TTC549 (cell line): ENCODE measurements at regions not wholly inside any gene's neighbourhood (a gene's known extent, or its start where the extent isn't known, plus 50 kb on each side); places are given as distances from the start of the nearest gene placed in this dataset.

Experiments used
- FAIRE-seq: peaks from 2 replicates; lab custom pipeline; 2012; peaks lifted over from hg19 to GRCh38; lab: Jason Lieb, UNC

- no peak for FAIRE-seq
Observed at GRCh38 chr2:7899923-7900322, 781.9 kb upstream of the ID2 start.

GRCh38 chr2:7900593-7900992 lies 781.3 kb upstream of the ID2 start:
- no peak for FAIRE-seq

DNA sequence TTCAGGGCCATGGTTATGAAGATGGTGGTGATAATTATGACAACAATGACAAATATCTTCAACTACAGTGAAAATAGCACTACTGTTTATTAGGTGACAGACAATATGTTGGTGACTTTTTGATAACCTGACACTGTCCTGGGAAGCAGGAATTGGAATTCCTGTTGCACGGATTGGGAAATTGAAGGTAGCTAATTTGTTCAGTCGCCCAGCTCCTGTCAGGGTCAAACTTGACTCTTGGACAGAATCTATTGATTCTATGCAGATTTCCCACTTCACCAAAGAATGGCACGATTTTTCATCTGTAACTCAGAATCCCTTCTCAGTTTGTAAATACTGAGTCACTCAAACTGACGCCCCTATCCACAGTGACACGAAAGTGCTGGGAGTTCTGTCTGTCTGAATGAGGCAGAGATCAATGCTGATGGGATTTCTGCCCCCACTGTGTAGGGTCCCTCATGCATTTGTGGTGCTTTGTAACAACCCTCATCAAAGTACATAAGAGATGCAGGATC lies 779.5 kb upstream of the ID2 start:
- no peak for FAIRE-seq

- FAIRE-seq = no peak
Observed at GRCh38 chr2:7904319-7904718, 777.5 kb upstream of the ID2 start.

- FAIRE-seq = no peak
Observed at GRCh38 chr2:7905756-7906155, 776.1 kb upstream of the ID2 start.

DNA sequence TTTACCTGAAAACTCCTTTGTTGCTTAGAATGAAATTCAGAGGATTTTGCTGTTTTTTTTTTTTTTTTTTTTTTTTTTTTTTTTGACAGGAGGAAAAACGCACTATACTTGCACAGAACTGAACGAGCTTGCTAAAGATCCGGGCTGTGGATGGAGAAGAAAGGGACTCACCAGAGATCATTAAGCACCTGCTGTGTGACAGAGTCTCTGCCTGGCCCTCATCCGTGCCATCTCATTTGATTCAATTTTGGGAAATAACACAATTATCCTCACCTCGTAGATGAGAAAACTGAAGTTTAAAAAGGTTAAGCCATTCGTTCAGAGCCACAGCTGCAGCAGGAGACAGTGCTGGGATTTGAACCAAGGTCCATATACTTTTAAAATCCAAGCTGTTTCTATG lies 775.4 kb upstream of the ID2 start:
- no peak for FAIRE-seq

DNA sequence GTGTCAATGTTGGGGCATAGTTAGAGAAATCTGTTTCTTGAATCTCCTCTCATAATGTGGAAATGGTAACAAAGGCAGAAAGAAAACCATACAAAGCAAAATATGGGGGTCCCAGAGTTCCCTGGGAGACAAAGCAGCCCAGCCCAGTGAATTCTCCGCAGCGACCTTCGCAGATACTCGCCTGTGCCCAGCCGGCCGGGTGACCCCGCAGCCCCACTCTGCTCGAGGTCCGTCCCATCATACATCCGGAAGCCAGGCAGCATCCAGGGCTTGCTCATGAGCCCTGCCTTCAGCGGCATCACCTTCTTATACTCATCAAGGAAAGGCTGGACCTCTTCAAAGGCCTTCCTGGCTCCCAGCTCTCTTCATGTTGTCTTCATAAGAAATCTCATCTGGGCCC lies 774.8 kb upstream of the ID2 start:
- no peak for FAIRE-seq

GRCh38 chr2:7910752-7911151 lies 771.1 kb upstream of the ID2 start:
- FAIRE-seq = no peak

DNA sequence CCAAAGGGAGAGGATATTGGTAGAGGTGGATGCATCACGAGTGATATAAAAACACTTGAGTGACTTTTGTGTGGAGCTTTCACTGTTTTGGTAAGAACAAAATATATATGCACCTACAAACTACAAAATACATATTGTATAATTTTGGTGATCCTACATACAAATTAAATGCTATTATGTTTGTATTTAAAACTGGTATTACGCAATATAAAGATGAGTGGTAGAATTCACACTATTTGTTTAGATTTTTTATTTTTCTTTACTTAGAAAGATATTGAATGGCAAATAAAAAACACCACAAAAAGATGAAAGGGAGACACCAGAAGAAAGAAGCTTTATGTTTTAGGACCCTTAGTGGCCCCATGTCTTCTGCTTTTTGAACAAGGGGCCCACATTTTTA lies 770.7 kb upstream of the ID2 start:
- no peak for FAIRE-seq

- FAIRE-seq = no peak
Observed at GRCh38 chr2:7913974-7914373, 767.9 kb upstream of the ID2 start.

GRCh38 chr2:7915302-7916091 lies 766.4 kb upstream of the ID2 start:
- FAIRE-seq = no peak

DNA sequence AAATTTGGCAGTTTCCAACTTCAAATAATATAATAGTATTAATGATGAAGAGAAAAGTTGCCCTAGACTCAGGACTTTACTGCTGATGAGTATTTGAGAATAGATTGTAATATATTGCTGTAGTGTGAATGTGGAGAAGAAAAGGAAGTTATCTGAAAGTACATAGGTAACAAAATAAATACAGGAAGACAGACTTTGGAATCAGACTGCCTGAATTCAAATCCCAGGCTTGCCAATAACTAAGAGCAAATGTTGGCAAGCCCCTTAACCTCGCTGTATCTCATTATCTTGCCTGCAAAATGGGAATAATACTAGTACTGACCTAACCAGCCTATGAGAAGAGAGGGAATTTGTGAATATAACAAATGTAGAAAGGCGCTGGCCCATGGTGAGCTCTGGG lies 765.2 kb upstream of the ID2 start:
- FAIRE-seq = no peak

DNA sequence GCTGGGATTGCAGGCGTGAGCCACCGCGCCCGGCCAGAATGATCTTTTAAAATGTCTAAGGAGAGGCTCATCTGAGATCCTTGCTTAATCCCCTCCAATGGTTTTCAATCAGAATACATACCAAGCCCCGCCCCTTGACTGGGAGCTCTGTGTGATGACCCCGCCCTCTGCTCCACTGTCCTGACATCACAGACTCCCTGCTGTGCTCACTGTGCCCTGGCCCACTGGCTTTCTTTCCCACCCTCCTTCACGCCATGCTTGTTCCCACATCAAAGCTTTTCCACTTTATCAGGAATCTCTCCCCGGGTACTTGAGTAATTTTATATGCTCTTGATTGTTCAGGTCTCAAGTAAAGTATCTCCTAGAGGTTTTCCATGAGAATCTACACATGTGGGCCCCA lies 762.3 kb upstream of the ID2 start:
- FAIRE-seq = no peak

- no peak for FAIRE-seq
Observed at GRCh38 chr2:7924023-7924762, 757.7 kb upstream of the ID2 start.

GRCh38 chr2:7925506-7925905 lies 756.4 kb upstream of the ID2 start:
- no peak for FAIRE-seq

- no peak for FAIRE-seq
Observed at GRCh38 chr2:7927691-7928090, 754.2 kb upstream of the ID2 start.

GRCh38 chr2:7929281-7929680 lies 752.6 kb upstream of the ID2 start:
- FAIRE-seq = no peak

DNA sequence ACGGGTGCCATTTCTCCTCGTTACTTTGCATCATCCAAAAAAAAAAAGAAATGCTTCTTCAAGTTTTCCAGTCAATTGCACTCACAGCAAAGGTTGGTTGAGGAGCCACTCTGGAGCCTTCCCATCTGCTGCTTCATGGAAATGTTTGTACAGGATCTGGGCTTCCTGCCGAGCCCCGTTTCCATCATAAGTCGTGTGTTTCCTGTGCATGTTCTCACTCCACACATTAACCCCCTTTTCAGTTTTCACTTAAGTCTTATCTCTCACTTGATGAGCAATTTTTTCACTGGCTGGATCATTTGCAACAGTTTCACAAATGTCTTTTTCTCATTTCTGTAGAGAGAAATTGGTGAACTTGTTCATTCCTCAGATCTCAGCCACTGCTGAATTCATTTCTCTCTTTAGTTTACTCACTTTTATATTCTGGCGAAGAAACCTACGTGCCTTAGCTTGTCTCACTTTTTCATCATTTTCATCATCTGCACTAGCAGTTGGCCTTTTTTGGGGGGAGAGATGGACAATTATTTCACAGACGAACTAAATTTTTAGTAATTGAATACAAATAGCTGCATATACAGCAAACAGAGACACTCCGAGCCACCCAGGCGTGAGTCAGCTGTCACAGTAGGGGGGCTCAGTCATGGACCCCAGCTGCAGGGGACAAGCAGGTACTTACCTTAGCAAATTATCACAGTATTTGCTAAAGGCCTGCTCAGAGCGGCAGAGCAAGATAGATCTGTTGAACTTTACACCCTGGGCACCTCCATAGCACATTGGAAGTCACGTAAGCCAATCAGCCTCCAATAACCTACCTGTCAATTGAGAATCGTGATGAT lies 750.8 kb upstream of the ID2 start:
- FAIRE-seq = no peak

GRCh38 chr2:7931808-7932207 lies 750.0 kb upstream of the ID2 start:
- FAIRE-seq = no peak

- FAIRE-seq = no peak
Observed at GRCh38 chr2:7933672-7934071, 748.2 kb upstream of the ID2 start.

- no peak for FAIRE-seq
Observed at GRCh38 chr2:7934476-7934875, 747.4 kb upstream of the ID2 start.

DNA sequence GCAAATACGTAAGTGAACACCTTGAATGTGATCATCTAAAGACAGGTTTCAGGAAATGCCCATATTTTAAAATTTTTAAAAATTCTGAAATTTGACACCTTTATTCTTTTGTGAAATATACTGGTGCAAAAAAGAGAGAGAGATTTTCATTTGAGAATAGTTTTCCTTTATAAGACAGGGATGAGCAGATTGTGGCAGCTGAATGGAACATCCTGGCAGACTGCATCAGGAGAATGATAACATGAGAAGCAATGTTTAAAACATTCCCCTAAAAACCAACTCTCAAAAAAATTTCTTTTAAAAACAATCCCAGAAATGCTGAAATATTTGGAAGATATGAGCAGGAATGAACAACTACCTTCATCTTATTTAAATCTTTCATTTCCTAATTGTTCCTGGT lies 744.8 kb upstream of the ID2 start:
- FAIRE-seq = no peak

DNA sequence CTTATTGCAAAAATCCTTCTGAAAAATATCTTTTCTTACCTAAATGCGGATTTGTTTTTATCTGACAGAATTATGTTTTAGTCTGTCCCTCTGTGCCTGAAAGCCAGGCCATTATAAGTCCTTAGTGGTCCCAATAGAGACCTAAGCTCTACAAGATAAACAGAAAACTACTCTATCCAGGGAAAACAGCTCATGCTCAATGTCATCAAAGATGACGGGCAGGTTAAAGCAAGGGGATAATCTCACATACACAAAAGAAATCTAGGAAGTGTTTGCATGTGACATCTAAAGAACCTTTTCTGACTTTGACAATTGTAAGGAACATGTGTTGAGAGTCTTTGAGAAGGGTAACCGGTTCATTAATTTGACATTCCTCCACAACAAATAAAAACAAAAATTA lies 741.1 kb upstream of the ID2 start:
- FAIRE-seq = no peak
